GM10248 (cell line): ENCODE measurements at regions not wholly inside any gene's neighbourhood (a gene's known extent, or its start where the extent isn't known, plus 50 kb on each side); places are given as distances from the start of the nearest gene placed in this dataset.

ENCODE experiments used
- CTCF ChIA-PET: fragments of 300-600 bp; sonication (Branson Sonifier 250); formaldehyde crosslinking; extraction: SDS; loops from one replicate; lab custom pipeline; 2021; ENCODE audit warnings: antibody characterized with exemption; lab: Yijun Ruan, JAX
- POLR2A ChIA-PET: fragments of 350-650 bp; sonication (Branson Sonifier 250); formaldehyde crosslinking; extraction: SDS; loops from one replicate; lab custom pipeline; 2020; ENCODE audit warnings: antibody characterized with exemption; lab: Yijun Ruan, JAX
- DNase-seq: peaks from one replicate; pipeline ENCODE4 v3.0.0; 2012; ENCODE audit errors: extremely low spot score
- TF ChIP-seq, protein P1 (sequence below): IDR thresholded peaks from 2 replicates; pipeline ENCODE4 v1.5.1; 2012; ENCODE audit warnings: mild to moderate bottlenecking, low read depth; ENCODE audit errors: extremely low read depth, missing control alignments, control extremely low read depth

DNA sequence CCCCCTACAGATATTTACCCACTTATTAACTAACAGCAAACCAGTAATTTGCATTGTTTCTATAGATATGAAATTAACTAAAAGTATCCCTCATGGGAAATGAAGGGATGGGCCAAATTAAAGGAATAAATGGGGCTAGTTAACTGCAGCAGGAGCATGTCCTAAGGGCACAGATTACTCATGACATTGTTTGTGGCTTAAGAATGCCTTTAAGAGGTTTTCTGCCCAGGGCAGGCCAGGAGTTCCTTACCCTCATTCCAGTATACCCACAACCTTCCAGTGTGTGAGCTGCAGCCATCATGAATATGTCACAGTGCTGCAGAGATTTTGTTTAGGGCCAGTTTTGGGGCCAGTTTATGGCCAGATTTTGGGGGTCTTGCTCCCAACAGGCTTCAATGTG is 1101.9 kb downstream of the PRIM2 start:
- DNase-seq = no peak

More for the DNA sequence above, 1101.9 kb downstream of the PRIM2 start:
- TF ChIP-seq, protein P1, sequence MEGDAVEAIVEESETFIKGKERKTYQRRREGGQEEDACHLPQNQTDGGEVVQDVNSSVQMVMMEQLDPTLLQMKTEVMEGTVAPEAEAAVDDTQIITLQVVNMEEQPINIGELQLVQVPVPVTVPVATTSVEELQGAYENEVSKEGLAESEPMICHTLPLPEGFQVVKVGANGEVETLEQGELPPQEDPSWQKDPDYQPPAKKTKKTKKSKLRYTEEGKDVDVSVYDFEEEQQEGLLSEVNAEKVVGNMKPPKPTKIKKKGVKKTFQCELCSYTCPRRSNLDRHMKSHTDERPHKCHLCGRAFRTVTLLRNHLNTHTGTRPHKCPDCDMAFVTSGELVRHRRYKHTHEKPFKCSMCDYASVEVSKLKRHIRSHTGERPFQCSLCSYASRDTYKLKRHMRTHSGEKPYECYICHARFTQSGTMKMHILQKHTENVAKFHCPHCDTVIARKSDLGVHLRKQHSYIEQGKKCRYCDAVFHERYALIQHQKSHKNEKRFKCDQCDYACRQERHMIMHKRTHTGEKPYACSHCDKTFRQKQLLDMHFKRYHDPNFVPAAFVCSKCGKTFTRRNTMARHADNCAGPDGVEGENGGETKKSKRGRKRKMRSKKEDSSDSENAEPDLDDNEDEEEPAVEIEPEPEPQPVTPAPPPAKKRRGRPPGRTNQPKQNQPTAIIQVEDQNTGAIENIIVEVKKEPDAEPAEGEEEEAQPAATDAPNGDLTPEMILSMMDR = no peak
- ChIA-PET POLR2A (no interaction called here), CTCF (no interaction called here)
